Coronary artery (tissue), 2 donors: ENCODE measurements at regions not wholly inside any gene's neighbourhood (a gene's known extent, or its start where the extent isn't known, plus 50 kb on each side); places are given as distances from the start of the nearest gene placed in this dataset.

Source experiments
- DNase-seq: peaks from one replicate; pipeline ENCODE4 v3.0.0-alpha.2; 2017; ENCODE audit warnings: low spot score
- H3K27ac ChIP-seq, 2 donors: fragments of 200-600 bp; sonication (generic); one replicate each; pipeline ENCODE4 v1.5.1; 2016 to 2019
- H3K4me3 ChIP-seq: fragments of 200-600 bp; sonication (generic); 2 replicates; pipeline ENCODE4 v1.5.1; 2016; ENCODE audit warnings: mild to moderate bottlenecking, moderate library complexity
- TF ChIP-seq, protein P1 (sequence below): fragments of 200-600 bp; sonication (generic); IDR thresholded peaks from one replicate; pipeline ENCODE4 v1.5.1; 2019; ENCODE audit warnings: antibody characterized with exemption

DNA sequence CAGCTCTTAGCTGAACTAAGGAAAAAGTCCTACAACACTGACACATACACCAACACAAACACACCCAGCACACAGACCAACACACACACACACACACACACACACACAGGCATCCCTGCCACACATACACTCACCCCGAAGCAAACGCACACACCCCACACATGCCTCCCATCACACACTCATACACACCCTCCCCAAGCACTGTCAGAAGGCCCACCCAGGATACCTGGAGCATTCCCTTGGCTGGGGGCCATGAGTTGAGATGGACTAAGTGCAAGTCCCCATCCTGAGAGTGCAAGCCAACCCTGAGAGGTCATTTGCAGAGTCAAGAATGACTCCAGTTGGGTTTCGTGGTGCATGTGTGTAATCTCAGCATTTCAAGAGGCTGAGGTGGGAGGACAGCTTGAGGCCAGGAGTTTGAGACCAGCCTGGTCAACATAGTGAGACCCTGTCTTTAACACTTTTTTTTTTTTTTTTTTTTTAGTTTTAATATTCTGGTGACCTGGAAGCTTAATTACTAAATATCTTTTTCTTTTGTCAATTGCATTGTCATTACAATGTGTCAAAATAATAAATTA lies 117.3 kb downstream of the RHOU start:
- no peak for DNase-seq
- H3K4me3 ChIP-seq, result no peak overlapping the region
- TF ChIP-seq, protein P1, sequence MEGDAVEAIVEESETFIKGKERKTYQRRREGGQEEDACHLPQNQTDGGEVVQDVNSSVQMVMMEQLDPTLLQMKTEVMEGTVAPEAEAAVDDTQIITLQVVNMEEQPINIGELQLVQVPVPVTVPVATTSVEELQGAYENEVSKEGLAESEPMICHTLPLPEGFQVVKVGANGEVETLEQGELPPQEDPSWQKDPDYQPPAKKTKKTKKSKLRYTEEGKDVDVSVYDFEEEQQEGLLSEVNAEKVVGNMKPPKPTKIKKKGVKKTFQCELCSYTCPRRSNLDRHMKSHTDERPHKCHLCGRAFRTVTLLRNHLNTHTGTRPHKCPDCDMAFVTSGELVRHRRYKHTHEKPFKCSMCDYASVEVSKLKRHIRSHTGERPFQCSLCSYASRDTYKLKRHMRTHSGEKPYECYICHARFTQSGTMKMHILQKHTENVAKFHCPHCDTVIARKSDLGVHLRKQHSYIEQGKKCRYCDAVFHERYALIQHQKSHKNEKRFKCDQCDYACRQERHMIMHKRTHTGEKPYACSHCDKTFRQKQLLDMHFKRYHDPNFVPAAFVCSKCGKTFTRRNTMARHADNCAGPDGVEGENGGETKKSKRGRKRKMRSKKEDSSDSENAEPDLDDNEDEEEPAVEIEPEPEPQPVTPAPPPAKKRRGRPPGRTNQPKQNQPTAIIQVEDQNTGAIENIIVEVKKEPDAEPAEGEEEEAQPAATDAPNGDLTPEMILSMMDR, result no peak
- no peak overlapping the region for H3K27ac ChIP-seq

GRCh38 chr1:228853191-228853590 lies 117.9 kb downstream of the RHOU start:
- Histone ChIP-seq H3K4me3 (no peak overlapping the region), H3K27ac (no peak overlapping the region)
- no peak for DNase-seq
- TF ChIP-seq, protein P1, result no peak

- TF ChIP-seq, protein P1, result no peak
- no peak for DNase-seq
- no peak overlapping the region for H3K4me3 ChIP-seq
- H3K27ac ChIP-seq, result no peak overlapping the region
These were observed 118.4 kb downstream of the RHOU start for GRCh38 chr1:228853637-228854036.

DNA sequence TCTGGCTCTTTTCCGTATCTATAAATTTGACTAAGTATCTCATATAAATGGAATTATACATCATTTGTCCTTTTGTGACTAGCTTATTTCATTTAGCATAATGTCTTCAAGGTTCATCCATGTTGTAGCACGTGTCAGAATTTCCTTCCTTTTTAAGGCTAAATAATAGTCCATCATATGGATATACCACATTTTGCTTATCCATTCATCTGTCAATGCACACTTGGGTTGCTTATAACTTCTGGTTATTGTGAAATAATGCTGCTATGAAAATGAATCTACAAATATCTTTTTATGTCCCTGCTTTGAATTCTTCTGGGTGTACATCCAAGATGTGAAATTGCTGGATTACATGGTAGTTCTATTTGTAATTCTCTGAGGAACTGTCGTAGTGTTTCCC lies 119.6 kb downstream of the RHOU start:
- TF ChIP-seq, protein P1, result no peak
- DNase-seq, result no peak
- H3K27ac ChIP-seq, result no peak overlapping the region
- no peak overlapping the region for H3K4me3 ChIP-seq

DNA sequence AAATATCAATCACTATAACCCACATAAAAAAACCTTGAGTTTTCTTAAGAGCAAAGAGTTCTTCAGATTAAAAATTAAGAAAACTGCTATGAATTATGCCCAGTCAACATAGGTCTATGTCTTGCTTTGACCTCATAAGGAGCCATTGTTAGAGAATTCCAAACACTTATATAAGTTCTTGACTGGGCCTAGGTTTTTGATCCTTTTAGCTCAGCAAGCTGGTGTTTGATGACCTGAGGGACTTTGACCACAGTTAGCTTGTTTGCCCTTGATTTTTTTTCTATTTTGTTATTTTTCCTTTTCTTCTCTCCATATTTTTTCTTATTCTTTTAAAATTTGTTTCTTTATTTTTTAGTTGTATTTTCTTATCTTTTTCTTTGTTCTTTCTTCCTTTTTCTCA lies 122.3 kb downstream of the RHOU start:
- TF ChIP-seq, protein P1, result no peak
- DNase-seq, result no peak
- H3K4me3 ChIP-seq, result no peak overlapping the region
- H3K27ac ChIP-seq, result no peak overlapping the region

GRCh38 chr1:228860911-228861831 lies 125.9 kb downstream of the RHOU start:
- TF ChIP-seq, protein P1, result no peak
- H3K27ac ChIP-seq, result no peak overlapping the region
- H3K4me3 ChIP-seq, result no peak overlapping the region
- no peak for DNase-seq

DNA sequence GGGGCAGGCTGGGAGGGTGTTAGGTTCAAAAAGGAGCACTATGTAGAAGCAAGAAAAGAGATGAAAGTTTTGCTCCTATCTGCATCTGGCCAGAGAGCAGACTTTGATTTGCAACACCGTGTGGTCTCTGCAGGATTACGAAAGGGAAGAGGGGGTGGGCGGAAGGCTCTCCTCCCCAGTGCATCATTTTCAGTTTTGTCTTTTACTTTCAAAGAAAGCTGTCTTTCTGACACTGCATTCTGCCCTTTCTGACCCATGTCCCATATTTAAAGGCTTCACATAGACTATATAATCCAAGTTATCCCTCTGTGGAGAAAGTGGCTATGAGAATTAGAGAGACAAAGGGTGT lies 126.5 kb downstream of the RHOU start:
- DNase-seq, result no peak
- Histone ChIP-seq H3K27ac (no peak overlapping the region), H3K4me3 (no peak overlapping the region)
- TF ChIP-seq, protein P1, result no peak
